A673 (cell line): ENCODE measurements at regions not wholly inside any gene's neighbourhood (a gene's known extent, or its start where the extent isn't known, plus 50 kb on each side); places are given as distances from the start of the nearest gene placed in this dataset.

Source experiments
- EZH2 ChIP-seq: fragments of 200-600 bp; sonication (generic); IDR thresholded peaks from 2 replicates; pipeline ENCODE4 v1.6.1; 2017; ENCODE audit warnings: borderline replicate concordance, low read depth, mild to moderate bottlenecking, mixed read lengths, antibody characterized with exemption, low read length; ENCODE audit not compliant: poor library complexity, severe bottlenecking
- TF ChIP-seq, protein P1 (sequence below): fragments of 300-800, 200-600 bp; sonication (generic); conservative IDR thresholded peaks from 2 replicates; pipeline ENCODE4 v1.5.1; 2017; ENCODE audit warnings: low read depth, mild to moderate bottlenecking, antibody characterized with exemption, low read length, moderate library complexity, mixed read lengths

DNA sequence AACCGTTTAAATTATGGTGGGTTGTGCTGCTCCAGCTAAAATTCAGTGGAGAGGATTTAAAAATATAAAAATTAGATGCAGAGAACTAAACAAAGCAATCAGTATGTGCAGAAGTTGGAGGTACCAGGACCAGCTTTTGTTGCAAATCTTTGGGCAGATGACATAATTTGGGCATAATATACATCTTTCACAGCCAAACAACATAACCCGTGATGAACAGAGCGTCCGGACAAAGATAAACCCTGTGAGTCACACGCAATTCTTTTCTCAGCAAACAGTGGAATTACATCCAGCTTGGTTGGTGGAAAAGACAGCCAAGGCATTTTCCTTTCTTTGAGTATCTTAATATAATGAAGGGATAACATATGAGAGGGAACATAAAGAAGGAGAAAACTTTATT, 419.4 kb upstream of the ADAMTS9 start:
- TF ChIP-seq, protein P1, sequence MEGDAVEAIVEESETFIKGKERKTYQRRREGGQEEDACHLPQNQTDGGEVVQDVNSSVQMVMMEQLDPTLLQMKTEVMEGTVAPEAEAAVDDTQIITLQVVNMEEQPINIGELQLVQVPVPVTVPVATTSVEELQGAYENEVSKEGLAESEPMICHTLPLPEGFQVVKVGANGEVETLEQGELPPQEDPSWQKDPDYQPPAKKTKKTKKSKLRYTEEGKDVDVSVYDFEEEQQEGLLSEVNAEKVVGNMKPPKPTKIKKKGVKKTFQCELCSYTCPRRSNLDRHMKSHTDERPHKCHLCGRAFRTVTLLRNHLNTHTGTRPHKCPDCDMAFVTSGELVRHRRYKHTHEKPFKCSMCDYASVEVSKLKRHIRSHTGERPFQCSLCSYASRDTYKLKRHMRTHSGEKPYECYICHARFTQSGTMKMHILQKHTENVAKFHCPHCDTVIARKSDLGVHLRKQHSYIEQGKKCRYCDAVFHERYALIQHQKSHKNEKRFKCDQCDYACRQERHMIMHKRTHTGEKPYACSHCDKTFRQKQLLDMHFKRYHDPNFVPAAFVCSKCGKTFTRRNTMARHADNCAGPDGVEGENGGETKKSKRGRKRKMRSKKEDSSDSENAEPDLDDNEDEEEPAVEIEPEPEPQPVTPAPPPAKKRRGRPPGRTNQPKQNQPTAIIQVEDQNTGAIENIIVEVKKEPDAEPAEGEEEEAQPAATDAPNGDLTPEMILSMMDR: no peak
- TF ChIP-seq EZH2: no peak
